Stimulated activated CD4-positive, alpha-beta T cell treated with anti-CD3 and anti-CD28 coated beads, Interleukin-1b, Interleukin-23, amount 100 ng/mL, for 24 hours (primary cell): ENCODE measurements at regions not wholly inside any gene's neighbourhood (a gene's known extent, or its start where the extent isn't known, plus 50 kb on each side); places are given as distances from the start of the nearest gene placed in this dataset.

Source experiments
- DNase-seq, 4 experiments: peaks; one replicate each; pipeline ENCODE4 v3.0.0-alpha.2; 2020; ENCODE audit warnings: low read depth in 4 of 4, low spot score in 1 of 4

- DNase-seq, result no peak
Observed at GRCh38 chr10:25661632-25662031, 272.4 kb upstream of the MYO3A start.

DNA sequence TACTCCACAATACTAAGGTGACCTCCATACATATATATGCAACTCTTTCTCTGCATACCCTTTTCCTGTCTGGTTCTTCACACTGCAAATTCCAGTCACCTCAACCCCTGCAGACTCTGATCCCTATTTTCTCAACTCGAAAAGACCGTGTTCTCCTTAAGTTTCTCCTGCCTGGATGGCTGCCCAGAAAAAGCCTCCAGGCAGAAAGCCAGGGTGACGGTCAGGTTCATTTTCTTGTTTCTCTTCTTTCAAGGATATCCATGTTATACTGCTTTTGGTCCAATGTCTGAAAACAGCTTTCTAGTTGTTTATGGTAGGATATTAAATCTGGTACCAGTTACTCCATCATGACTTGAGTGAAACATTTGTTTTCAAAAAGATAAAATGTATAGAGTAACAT, 267.8 kb upstream of the MYO3A start:
- no peak for DNase-seq

DNA sequence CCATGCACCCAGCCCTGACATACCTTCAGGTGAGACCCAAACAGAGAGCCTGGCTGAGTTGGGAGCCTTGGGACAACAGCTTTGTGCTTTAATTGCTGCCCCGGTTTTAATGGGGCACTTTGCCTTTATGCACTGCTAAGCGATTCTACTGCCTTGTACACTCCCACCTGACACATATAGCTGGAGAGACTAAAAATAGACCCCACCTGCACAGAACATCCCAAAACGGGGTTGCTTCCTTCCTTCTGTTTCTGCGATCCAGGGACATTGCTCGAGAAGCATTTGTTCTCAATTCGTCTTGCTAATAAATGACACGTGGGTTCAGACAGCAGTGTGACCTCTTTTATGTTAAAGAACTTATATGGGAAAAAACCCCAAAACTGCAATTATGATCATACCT, 258.8 kb upstream of the MYO3A start:
- no peak for DNase-seq

- DNase-seq, result no peak
Observed at GRCh38 chr10:25675615-25676014, 258.4 kb upstream of the MYO3A start.

DNA sequence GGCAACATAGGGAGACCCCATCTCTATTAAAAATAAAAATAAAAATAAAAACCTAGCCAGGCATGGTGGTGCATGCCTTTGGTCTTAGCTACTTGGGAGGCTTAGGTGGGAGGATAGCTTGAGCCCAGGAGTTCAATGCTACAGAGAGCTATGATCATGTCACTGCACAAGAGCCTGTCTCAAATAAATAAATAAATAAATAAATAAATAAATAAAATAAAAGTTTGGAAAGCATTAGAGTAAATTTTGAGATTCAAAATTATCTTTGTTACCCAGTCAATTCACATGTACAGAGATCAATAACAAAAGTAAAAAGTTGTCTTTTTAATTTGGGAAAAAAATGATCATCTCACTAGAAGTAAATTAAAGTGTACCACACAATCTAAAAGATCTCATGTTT, 255.8 kb upstream of the MYO3A start:
- no peak for DNase-seq

DNA sequence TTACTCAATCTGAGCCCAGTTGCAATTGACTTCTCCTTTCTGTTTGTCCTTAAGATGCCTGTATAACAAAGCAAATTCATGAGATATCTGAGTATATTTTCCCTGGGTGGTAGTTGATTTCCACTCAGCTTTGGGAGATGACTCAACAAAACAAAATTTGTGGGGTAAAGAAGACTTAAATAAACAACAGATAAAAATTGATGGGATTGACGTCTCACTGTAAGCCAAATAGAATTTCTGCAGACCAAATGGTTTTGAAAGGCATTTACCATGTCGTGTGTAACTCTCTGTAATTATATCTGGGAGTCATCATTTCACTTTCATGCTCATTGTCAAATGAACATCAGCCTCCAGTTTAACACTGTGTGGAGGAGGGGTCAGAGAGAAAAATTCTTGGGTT, 255.4 kb upstream of the MYO3A start:
- no peak for DNase-seq

- no peak for DNase-seq
Observed at GRCh38 chr10:25682203-25682851, 251.7 kb upstream of the MYO3A start.

GRCh38 chr10:25683344-25683743, 250.7 kb upstream of the MYO3A start:
- DNase-seq, result no peak

- no peak for DNase-seq
Observed at GRCh38 chr10:25687521-25687920, 246.5 kb upstream of the MYO3A start.

GRCh38 chr10:25689346-25690100, 244.5 kb upstream of the MYO3A start:
- DNase-seq, result no peak

DNA sequence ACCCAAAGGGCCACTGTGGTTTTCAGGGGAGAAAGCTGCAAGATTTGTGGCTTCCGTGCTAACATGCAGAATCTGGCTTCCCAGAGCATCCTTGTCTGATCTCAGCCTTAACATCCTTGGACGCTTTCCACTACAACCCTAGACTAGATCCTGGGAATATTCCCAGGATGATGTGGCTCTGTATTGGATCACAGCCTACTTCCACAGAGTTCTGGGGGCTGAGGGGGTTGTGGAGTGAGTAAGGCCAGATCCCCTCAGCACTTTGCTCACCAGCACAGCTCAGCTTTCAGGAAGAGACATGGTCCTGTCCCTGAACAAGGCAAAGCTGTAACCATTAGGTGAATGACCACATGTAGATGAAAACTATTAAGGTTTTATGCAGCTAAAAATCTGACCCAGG, 241.3 kb upstream of the MYO3A start:
- DNase-seq, result no peak

DNA sequence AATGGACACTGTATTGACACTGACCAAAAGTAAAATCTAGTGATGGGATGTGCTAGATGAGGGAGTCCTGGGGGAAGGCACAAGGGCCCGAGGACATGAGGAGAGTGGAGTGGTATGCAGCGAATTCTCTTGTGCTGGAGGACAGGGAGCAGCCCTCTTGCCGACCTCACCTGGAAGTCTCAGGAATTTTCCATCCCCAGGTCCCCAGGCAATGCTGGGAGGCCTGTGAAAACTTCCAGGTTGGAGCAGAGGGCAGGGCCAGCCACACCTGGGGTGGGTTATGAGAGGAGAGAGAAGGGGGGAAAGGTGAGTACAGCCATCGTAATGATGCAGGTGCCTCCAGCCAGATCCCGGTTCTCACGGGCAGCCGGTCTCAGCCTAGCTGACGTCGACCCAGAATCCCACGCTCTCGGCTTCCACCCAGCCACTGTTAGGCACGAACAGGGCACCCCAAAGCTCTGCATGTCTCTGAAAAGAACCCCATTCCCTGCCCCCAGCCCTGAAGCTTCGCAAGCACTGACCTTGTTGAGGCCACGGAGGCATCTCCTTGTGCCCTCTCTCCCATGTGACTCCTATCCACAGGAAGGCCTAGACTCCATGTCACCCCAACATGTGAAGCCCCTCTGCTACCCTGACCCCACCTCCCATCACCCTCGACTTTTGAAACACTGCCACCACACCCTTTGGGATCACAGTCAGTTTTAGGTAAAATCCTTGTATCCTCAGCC, 239.7 kb upstream of the MYO3A start:
- no peak for DNase-seq

GRCh38 chr10:25694971-25695370, 239.1 kb upstream of the MYO3A start:
- no peak for DNase-seq

- no peak for DNase-seq
Observed at GRCh38 chr10:25695586-25695985, 238.4 kb upstream of the MYO3A start.

DNA sequence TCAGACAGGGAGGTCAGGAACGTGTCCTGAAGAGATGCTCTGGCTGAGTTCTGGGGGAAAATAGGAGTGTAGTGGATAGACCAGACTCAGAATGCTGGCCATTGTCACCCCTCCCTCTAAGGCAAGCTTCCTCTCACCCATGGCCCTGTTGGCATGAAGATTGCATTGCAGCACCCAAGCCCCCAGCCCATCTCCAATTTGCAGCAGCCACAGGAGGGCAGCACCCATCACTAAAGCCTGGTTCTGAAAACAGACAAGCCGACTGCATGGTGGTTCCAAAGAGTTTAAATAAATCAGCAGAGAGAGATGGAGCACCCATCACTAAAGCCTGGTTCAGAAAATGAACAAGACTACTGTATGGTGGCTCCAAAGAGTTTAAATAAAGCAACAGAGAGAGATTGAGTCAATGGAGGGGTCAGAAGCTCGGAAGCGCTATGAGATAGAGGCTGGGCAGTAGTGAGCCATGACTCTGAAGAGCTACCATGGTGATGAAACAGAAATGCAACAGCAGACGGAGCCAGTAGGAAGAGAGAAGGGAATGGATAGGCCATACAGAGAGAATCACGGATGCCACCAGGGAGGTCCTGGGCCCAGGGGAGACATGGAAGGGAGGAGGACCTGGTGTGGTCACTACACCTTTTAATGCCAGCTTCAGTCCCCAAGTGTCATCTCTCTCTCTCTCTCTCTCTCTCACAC, 237.9 kb upstream of the MYO3A start:
- no peak for DNase-seq

DNA sequence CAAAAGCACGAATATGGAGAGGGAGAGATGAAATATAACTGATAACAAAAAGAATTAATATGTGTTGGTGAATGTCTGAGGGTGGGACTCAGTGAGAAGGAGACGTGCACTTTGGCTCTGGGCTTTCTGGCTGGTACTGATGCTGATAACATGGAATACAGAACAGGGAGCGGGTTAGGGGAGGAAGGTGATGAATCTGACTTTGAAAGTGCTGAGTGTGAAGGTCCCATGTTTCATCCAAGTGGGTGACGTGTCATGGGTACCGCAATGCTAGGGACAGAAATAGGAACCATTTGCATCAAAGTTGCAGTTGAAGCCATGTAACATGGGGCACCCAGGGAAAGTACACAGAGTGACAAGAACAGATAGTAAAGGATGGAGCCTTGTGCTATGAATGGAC, 236.6 kb upstream of the MYO3A start:
- DNase-seq, result no peak

GRCh38 chr10:25698638-25699037, 235.4 kb upstream of the MYO3A start:
- DNase-seq, result no peak

DNA sequence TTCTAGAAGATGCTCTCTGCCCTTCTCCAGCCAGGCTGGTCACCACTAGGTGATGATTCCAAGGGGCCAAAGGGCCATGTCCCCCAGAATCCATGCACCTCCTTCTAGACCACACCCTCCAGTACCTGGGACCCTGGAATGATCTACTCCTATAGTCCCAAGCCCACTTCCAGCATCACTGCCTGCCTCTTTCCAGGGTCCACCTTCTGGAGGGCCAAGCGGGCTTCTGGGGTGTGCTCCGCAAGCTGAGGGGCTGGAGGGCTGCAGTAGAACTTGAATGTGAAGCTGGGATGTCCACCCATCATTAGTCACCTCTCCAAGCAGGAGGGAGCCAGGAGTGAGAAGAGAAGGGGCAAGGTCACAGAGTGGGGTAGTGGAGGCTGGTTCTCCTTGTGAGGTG, 234.4 kb upstream of the MYO3A start:
- DNase-seq, result no peak

- DNase-seq, result no peak
Observed at GRCh38 chr10:25701652-25702051, 232.4 kb upstream of the MYO3A start.

DNA sequence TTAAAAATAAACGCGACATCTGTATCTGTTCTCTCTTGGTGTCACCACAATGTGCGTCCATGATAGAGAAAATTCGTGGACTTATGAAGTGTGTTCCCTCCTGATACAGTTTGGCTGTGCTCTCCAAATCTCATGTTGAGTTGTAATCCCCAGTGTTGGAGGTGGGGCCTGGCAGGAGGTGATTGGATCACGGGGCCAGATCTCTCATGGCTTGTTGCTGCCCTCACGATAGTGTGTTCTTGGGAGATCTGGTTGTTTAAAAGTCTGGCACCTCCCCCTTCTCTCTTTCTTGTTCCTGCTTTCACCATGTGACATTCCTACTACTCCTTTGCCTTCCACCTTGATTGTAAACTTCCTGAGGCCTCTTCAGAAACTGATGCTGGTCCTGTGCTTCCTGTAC, 229.4 kb upstream of the MYO3A start:
- DNase-seq, result no peak

DNA sequence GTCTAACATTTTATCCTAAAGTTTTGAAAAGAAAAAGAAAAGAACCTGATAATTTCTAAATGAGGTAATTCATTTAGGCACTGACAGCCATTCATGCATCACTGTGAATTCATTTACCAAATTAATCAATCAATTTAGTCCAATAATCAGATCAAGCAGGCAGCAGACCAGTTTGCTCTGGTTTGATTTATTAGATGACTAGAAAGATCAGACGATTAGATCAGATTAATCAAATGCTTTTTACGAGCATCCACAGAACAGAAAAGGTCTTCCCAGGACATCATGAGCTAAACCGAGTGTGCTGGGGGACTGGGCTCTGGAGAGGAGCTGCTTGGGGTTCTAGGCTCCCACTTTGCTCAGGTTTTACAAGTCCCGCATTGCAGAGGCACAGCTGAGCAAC, 226.5 kb upstream of the MYO3A start:
- no peak for DNase-seq
